ENCODE measurements at regions not wholly inside any gene's neighbourhood (a gene's known extent, or its start where the extent isn't known, plus 50 kb on each side); places are given as distances from the start of the nearest gene placed in this dataset.
"Not testable (repeated sequence)": the region's sequence is repeated elsewhere in the genome, so short reads cannot be mapped to it uniquely, and the experiment has no call there.

- no peak for DNase-seq
Observed at GRCh38 chr13:80070024-80070703, 270.8 kb downstream of the SPRY2 start.

GRCh38 chr13:80069374-80069773 lies 271.6 kb downstream of the SPRY2 start:
- DNase-seq: no peak

- no peak for DNase-seq
Observed at GRCh38 chr13:80065996-80066395, 274.9 kb downstream of the SPRY2 start.

GRCh38 chr13:80062416-80062815 lies 278.5 kb downstream of the SPRY2 start:
- not testable (repeated sequence) for DNase-seq

GRCh38 chr13:80059789-80060188 lies 281.1 kb downstream of the SPRY2 start:
- DNase-seq: no peak

- no peak for DNase-seq
Observed at GRCh38 chr13:80058626-80059025, 282.3 kb downstream of the SPRY2 start.

GRCh38 chr13:80055847-80056246 lies 285.1 kb downstream of the SPRY2 start:
- DNase-seq: no peak

GRCh38 chr13:80054806-80055205 lies 286.1 kb downstream of the SPRY2 start:
- no peak for DNase-seq

GRCh38 chr13:80052286-80052685 lies 288.6 kb downstream of the SPRY2 start:
- no peak for DNase-seq

- DNase-seq: no peak
Observed at GRCh38 chr13:80050252-80050651, 290.7 kb downstream of the SPRY2 start.

GRCh38 chr13:80048802-80049201 lies 292.1 kb downstream of the SPRY2 start:
- DNase-seq: peak in 1 of 5 donors; percentile 50

- no peak for DNase-seq
Observed at GRCh38 chr13:80048030-80048429, 292.9 kb downstream of the SPRY2 start.

GRCh38 chr13:80047406-80047805 lies 293.5 kb downstream of the SPRY2 start:
- no peak for DNase-seq

GRCh38 chr13:80040981-80041317 lies 300.0 kb downstream of the SPRY2 start:
- no peak for DNase-seq

- DNase-seq: no peak
Observed at GRCh38 chr13:80040196-80040980, 300.5 kb downstream of the SPRY2 start.

- DNase-seq: no peak
Observed at GRCh38 chr13:80039000-80039399, 301.9 kb downstream of the SPRY2 start.

GRCh38 chr13:80038371-80038770 lies 302.6 kb downstream of the SPRY2 start:
- DNase-seq: no peak

GRCh38 chr13:80037505-80037888 lies 303.4 kb downstream of the SPRY2 start:
- DNase-seq: no peak

GRCh38 chr13:80036845-80037504 lies 304.0 kb downstream of the SPRY2 start:
- no peak for DNase-seq

GRCh38 chr13:80035096-80035495 lies 305.8 kb downstream of the SPRY2 start:
- DNase-seq: no peak

- DNase-seq: no peak
Observed at GRCh38 chr13:80033951-80034350, 307.0 kb downstream of the SPRY2 start.

- no peak for DNase-seq
Observed at GRCh38 chr13:80033286-80033685, 307.6 kb downstream of the SPRY2 start.

GRCh38 chr13:80030491-80030890 lies 310.4 kb downstream of the SPRY2 start:
- no peak for DNase-seq

GRCh38 chr13:80029170-80029569 lies 311.8 kb downstream of the SPRY2 start:
- DNase-seq: no peak
